SU-DHL-6 (cell line): ENCODE measurements at regions not wholly inside any gene's neighbourhood (a gene's known extent, or its start where the extent isn't known, plus 50 kb on each side); places are given as distances from the start of the nearest gene placed in this dataset.

ENCODE experiments used
- H2AFZ ChIP-seq: fragments of 200-600 bp; sonication (generic); 2 replicates; pipeline ENCODE4 v1.6.1; 2014; ENCODE audit warnings: low read depth, mild to moderate bottlenecking, moderate library complexity, mixed read lengths, antibody characterized with exemption, low read length; ENCODE audit not compliant: severe bottlenecking
- H3F3A ChIP-seq: fragments of 200-600 bp; shearing (Covaris generic); 2 replicates; pipeline ENCODE4 v1.6.0; 2016; ENCODE audit warnings: antibody characterized with exemption, mild to moderate bottlenecking; ENCODE audit not compliant: insufficient read depth
- H3K27ac ChIP-seq: fragments of 200-600 bp; sonication (generic); 2 replicates; pipeline ENCODE4 v1.5.1; 2016; ENCODE audit warnings: low read depth, mild to moderate bottlenecking, low read length, moderate library complexity, mixed read lengths
- H3K27me3 ChIP-seq: fragments of 200-600 bp; sonication (generic), shearing (Covaris generic); 2 replicates; pipeline ENCODE4 v1.6.0; 2014; ENCODE audit warnings: mild to moderate bottlenecking, low read length
- H3K36me3 ChIP-seq: fragments of 200-600 bp; sonication (generic); 2 replicates; pipeline ENCODE4 v1.6.1; 2014; ENCODE audit warnings: mild to moderate bottlenecking, low read length, mixed read lengths
- H3K4me2 ChIP-seq: fragments of 300-600, 200-600 bp; shearing (Covaris generic), sonication (generic); 2 replicates; pipeline ENCODE4 v1.6.0; 2014; ENCODE audit warnings: low read length, low read depth, mild to moderate bottlenecking; ENCODE audit not compliant: poor library complexity, severe bottlenecking
- H3K4me3 ChIP-seq: fragments of 200-600 bp; sonication (generic); 2 replicates; pipeline ENCODE4 v1.5.1; 2014; ENCODE audit warnings: antibody characterized with exemption, low read length, mild to moderate bottlenecking, mixed read lengths; ENCODE audit not compliant: insufficient read depth, poor library complexity, severe bottlenecking
- H3K79me2 ChIP-seq: fragments of 200-600 bp; sonication (generic); 2 replicates; pipeline ENCODE4 v1.6.1; 2014; ENCODE audit warnings: mild to moderate bottlenecking, low read length, moderate library complexity; ENCODE audit not compliant: insufficient read depth
- H3K9ac ChIP-seq: fragments of 200-600 bp; sonication (generic); 2 replicates; pipeline ENCODE4 v1.7.0; 2014; ENCODE audit warnings: mild to moderate bottlenecking, low read length
- H3K9me2 ChIP-seq: fragments of 200-600 bp; sonication (generic); replicated peaks from 2 replicates; pipeline ENCODE4 v1.6.1; 2014; ENCODE audit warnings: low read length; ENCODE audit not compliant: insufficient read depth
- H3K9me3 ChIP-seq: fragments of 200-600 bp; sonication (generic); 2 replicates; pipeline ENCODE4 v1.6.1; 2014; ENCODE audit warnings: low read length, mixed read lengths; ENCODE audit not compliant: insufficient read depth
- H4K20me1 ChIP-seq: fragments of 200-600 bp; sonication (generic); 2 replicates; pipeline ENCODE4 v1.6.1; 2014; ENCODE audit warnings: low read depth, mild to moderate bottlenecking, antibody characterized with exemption, low read length, moderate library complexity, mixed read lengths
- EZH2phosphoT487 ChIP-seq: fragments of 200-600 bp; sonication (generic), shearing (Covaris generic); conservative IDR thresholded peaks from 2 replicates; pipeline ENCODE4 v1.6.1; 2018; ENCODE audit warnings: mild to moderate bottlenecking, antibody characterized with exemption, low read length, moderate library complexity, mixed read lengths
- TF ChIP-seq, protein P1 (sequence below): fragments of 200-600 bp; sonication (generic); IDR thresholded peaks from one replicate; pipeline ENCODE4 v1.5.1; 2017; ENCODE audit warnings: antibody characterized with exemption, mild to moderate bottlenecking, low read length, moderate library complexity; ENCODE audit not compliant: insufficient read depth, poor library complexity, severe bottlenecking

DNA sequence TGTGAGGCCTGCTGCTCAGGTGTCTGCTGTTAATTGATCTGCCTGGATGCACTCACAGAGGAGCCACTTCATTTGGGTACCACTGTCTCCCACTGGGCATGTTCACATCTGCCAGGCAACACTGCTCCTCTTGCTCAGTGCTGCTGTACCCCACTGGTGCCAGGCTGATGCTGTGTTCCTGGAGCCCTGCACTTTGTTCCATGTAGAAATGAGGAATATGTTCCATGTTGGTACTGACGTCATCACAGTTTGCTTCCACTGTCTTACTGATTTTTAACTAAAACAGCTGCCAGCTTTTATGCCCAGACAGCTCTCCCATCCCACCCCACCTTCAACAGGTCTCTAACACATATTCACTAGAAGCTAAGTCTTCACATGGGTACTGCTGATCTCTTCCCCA, 355.7 kb downstream of the LRRC70 start:
- Histone ChIP-seq H3K79me2 (no peaks in the 10 kb centered on the region), H3K27ac (no peak overlapping the region), H3K4me3 (no peak overlapping the region), H3K36me3 (no peaks in the 10 kb centered on the region), H3F3A (no peaks in the 10 kb centered on the region), H3K4me2 (no peak overlapping the region), H2AFZ (no peak overlapping the region), H3K9ac (no peak overlapping the region), H3K27me3 (no peaks in the 10 kb centered on the region), H3K9me3 (no peaks in the 10 kb centered on the region), H3K9me2 (no peaks in the 10 kb centered on the region), H4K20me1 (no peaks in the 10 kb centered on the region)
- no peak for TF ChIP-seq EZH2phosphoT487
- TF ChIP-seq, protein P1, sequence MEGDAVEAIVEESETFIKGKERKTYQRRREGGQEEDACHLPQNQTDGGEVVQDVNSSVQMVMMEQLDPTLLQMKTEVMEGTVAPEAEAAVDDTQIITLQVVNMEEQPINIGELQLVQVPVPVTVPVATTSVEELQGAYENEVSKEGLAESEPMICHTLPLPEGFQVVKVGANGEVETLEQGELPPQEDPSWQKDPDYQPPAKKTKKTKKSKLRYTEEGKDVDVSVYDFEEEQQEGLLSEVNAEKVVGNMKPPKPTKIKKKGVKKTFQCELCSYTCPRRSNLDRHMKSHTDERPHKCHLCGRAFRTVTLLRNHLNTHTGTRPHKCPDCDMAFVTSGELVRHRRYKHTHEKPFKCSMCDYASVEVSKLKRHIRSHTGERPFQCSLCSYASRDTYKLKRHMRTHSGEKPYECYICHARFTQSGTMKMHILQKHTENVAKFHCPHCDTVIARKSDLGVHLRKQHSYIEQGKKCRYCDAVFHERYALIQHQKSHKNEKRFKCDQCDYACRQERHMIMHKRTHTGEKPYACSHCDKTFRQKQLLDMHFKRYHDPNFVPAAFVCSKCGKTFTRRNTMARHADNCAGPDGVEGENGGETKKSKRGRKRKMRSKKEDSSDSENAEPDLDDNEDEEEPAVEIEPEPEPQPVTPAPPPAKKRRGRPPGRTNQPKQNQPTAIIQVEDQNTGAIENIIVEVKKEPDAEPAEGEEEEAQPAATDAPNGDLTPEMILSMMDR = no peak

DNA sequence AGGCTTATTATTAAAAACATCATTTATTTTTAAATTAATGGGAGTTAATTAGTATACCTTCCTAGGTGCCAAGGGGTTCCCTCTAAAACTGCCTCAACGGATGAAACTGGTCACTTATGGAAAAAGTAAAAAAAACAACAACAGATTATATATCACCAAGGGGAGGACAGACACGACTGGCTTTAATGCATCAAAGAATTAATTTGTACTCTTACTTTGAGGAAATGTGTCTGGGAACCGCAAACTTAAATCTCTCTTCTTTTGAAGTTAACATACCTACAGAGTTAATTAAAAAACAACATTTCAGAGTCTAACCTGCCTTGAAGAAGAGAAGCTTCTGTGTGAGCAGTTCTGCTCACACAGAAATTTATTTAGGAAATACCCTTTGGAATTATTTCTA, 354.6 kb downstream of the LRRC70 start:
- H3K9me3 ChIP-seq = no peaks in the 10 kb centered on the region
- H2AFZ ChIP-seq = no peak overlapping the region
- no peaks in the 10 kb centered on the region for H3K27me3 ChIP-seq
- no peaks in the 10 kb centered on the region for H3K36me3 ChIP-seq
- H3K79me2 ChIP-seq = no peaks in the 10 kb centered on the region
- H3K4me2 ChIP-seq = no peak overlapping the region
- H3K9me2 ChIP-seq = no peaks in the 10 kb centered on the region
- TF ChIP-seq, protein P1 = no peak
- TF ChIP-seq EZH2phosphoT487 = no peak
- H3K9ac ChIP-seq = no peak overlapping the region
- no peak overlapping the region for H3K27ac ChIP-seq
- no peaks in the 10 kb centered on the region for H3F3A ChIP-seq
- H4K20me1 ChIP-seq = no peaks in the 10 kb centered on the region
- H3K4me3 ChIP-seq = no peak overlapping the region

DNA sequence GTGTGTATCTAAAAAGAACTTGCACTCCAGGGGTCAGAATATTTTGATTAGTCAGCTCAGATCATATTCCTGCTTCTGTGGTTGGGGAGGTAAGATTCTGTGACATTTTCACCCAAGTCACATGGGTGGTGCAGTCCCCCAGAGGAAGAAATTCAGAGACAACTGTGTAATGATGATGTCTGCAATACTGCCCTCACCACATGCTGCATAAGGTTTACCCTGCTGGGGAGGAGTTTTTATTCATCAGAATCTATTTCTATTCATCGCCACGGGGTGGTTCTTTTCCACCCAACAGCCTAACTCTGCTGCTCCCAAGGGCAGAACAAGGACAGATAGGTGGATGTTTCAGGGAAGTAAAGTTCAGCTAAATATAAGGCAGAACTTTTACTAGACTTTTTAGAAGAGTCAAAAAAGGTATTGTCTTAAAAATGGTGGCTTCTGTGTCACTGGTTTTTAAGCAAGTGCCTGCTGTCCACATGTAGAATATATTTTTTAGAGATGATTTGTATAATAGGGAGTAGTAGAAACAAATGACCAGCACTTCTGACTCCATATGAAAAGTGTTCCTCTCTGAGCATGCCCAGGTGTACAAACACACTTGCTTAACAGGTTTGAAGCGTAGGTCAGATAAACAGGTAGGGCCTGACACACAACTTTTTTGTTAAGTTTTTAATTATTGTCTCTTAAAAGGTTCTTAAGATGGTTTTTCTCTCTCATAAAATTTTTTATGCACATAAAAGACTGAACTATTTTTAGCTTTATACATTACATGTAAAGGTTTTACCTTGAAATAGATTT, 352.7 kb downstream of the LRRC70 start:
- Histone ChIP-seq H3K27ac (no peak overlapping the region), H3K79me2 (no peaks in the 10 kb centered on the region), H3K9me2 (no peaks in the 10 kb centered on the region), H3F3A (no peaks in the 10 kb centered on the region), H4K20me1 (no peaks in the 10 kb centered on the region), H2AFZ (no peak overlapping the region), H3K27me3 (no peaks in the 10 kb centered on the region), H3K36me3 (no peaks in the 10 kb centered on the region), H3K9ac (no peak overlapping the region), H3K4me2 (no peak overlapping the region), H3K9me3 (no peaks in the 10 kb centered on the region), H3K4me3 (no peak overlapping the region)
- no peak for TF ChIP-seq EZH2phosphoT487
- TF ChIP-seq, protein P1 = no peak
